Neuronal stem cell (in vitro differentiated cells): ENCODE measurements at regions not wholly inside any gene's neighbourhood (a gene's known extent, or its start where the extent isn't known, plus 50 kb on each side); places are given as distances from the start of the nearest gene placed in this dataset.

ENCODE experiments used
- DNase-seq: peaks from one replicate; pipeline ENCODE4 v3.0.0-alpha.2; 2013; ENCODE audit warnings: low spot score
- H2AFZ ChIP-seq: one replicate; pipeline ENCODE4 v1.6.1; 2013; ENCODE audit warnings: mild to moderate bottlenecking, low read length, inconsistent platforms
- H2AK5ac ChIP-seq: 2 replicates; pipeline ENCODE4 v1.6.1; 2013; ENCODE audit warnings: low read depth, mild to moderate bottlenecking, inconsistent platforms, low read length, moderate library complexity, mixed read lengths
- H2BK120ac ChIP-seq: 2 replicates; pipeline ENCODE4 v1.6.1; 2013; ENCODE audit warnings: low read depth, mild to moderate bottlenecking, inconsistent platforms, low read length, moderate library complexity, mixed read lengths
- H2BK12ac ChIP-seq: one replicate; pipeline ENCODE4 v1.6.1; 2013; ENCODE audit warnings: low read length, inconsistent platforms
- H2BK15ac ChIP-seq: 2 replicates; pipeline ENCODE4 v1.6.1; 2013; ENCODE audit warnings: mild to moderate bottlenecking, low read length, inconsistent platforms, mixed read lengths
- H2BK5ac ChIP-seq: one replicate; pipeline ENCODE4 v1.6.1; 2013; ENCODE audit warnings: inconsistent platforms, mild to moderate bottlenecking, low read length, moderate library complexity
- H3K14ac ChIP-seq: one replicate; pipeline ENCODE4 v1.6.1; 2013; ENCODE audit warnings: low read length, inconsistent platforms
- H3K18ac ChIP-seq: 2 replicates; pipeline ENCODE4 v1.6.1; 2013; ENCODE audit warnings: low read length, inconsistent platforms
- H3K23ac ChIP-seq: 2 replicates; pipeline ENCODE4 v1.6.1; 2013; ENCODE audit warnings: low read depth, mild to moderate bottlenecking, mixed read lengths, low read length, inconsistent platforms; ENCODE audit not compliant: poor library complexity
- H3K27ac ChIP-seq: replicated peaks from 3 replicates; pipeline ENCODE4 v1.5.1; 2013; ENCODE audit warnings: low read length, inconsistent platforms
- H3K27me3 ChIP-seq, 3 experiments: 2 replicates each; pipeline ENCODE4 v1.6.1; 2013; ENCODE audit warnings: low read length in 3 of 3, mild to moderate bottlenecking in 2 of 3, inconsistent platforms in 1 of 3, low read depth in 1 of 3, mixed read lengths in 1 of 3, moderate library complexity in 1 of 3; ENCODE audit not compliant: control insufficient read depth in 3 of 3, insufficient read depth in 3 of 3
- H3K36me3 ChIP-seq, 2 donors: replicated peaks in 1 of 2; 2 replicates each; pipeline ENCODE4 v1.6.1; 2013; ENCODE audit warnings: low read length in 2 of 2; ENCODE audit not compliant: control insufficient read depth in 2 of 2, insufficient read depth in 2 of 2
- H3K4ac ChIP-seq: 2 replicates; pipeline ENCODE4 v1.6.1; 2013; ENCODE audit warnings: inconsistent platforms, mild to moderate bottlenecking, low read length, moderate library complexity
- H3K4me1 ChIP-seq, 2 donors: 1 replicate in 1 of 2; 2 replicates in 1 of 2; pipeline ENCODE4 v1.6.1; 2013; ENCODE audit warnings: low read length in 2 of 2, low read depth in 1 of 2; ENCODE audit not compliant: control insufficient read depth in 2 of 2, insufficient read depth in 1 of 2
- H3K4me2 ChIP-seq: one replicate; pipeline ENCODE4 v1.6.1; 2013; ENCODE audit warnings: mild to moderate bottlenecking, low read length, inconsistent platforms; ENCODE audit not compliant: insufficient read depth, poor library complexity, severe bottlenecking
- H3K4me3 ChIP-seq, 2 donors: 2 replicates each; pipeline ENCODE4 v1.5.1; 2013; ENCODE audit warnings: low read length in 2 of 2, mild to moderate bottlenecking in 2 of 2, inconsistent platforms in 1 of 2, moderate library complexity in 1 of 2
- H3K79me1 ChIP-seq: one replicate; pipeline ENCODE4 v1.6.1; 2013; ENCODE audit warnings: low read depth, mild to moderate bottlenecking, inconsistent platforms, low read length, moderate library complexity
- H3K9ac ChIP-seq: one replicate; pipeline ENCODE4 v1.6.1; 2013; ENCODE audit warnings: mild to moderate bottlenecking, low read depth, low read length, inconsistent platforms; ENCODE audit not compliant: poor library complexity
- H3K9me3 ChIP-seq, 2 donors: replicated peaks in 1 of 2; 2 replicates each; pipeline versions ENCODE3 to v1.6.1; 2013; ENCODE audit warnings: low read length in 2 of 2, mild to moderate bottlenecking in 2 of 2, inconsistent platforms in 1 of 2, low read depth in 1 of 2, mixed read lengths in 1 of 2, moderate library complexity in 1 of 2; ENCODE audit not compliant: control insufficient read depth in 2 of 2, insufficient read depth in 1 of 2
- H4K8ac ChIP-seq: one replicate; pipeline ENCODE4 v1.6.1; 2013; ENCODE audit warnings: low read depth, mild to moderate bottlenecking, inconsistent platforms, low read length, moderate library complexity
- H4K91ac ChIP-seq: one replicate; pipeline ENCODE4 v1.6.1; 2013; ENCODE audit warnings: low read length, low read depth, mild to moderate bottlenecking, inconsistent platforms; ENCODE audit not compliant: poor library complexity
- WGBS, 2 donors: extraction: QIAGEN DNeasy Blood & Tissue Kit; methylation state at CpG; one replicate each; pipeline ENCODE4 v1.1.7; 2013; ENCODE audit warnings: missing lambda C conversion rate in 2 of 2, mixed read lengths in 1 of 2; ENCODE audit not compliant: insufficient read length in 2 of 2, insufficient replicate concordance in 1 of 2; ENCODE audit errors: extremely low coverage in 2 of 2; 5-methylcytosine and 5-hydroxymethylcytosine counted together

DNA sequence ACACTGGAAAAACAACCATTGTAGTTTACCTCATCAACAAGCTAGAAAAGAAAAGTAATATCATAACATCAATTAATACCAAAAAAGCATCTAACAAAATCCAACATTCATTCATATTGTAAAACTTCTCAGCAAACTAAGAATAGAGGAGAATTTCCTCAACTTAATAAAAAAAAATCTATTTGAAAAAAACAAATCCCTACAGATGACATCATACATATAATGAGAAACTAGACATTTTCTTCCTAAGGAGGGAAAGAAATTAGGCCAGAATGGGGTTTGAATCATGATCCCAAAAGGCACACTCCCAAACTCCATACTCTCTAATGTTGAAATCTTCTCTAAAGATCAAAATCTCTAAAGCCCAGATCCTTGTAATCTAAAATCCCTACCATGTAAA lies 460.0 kb downstream of the IRS1 start:
- Histone ChIP-seq H3K79me1 (no peaks in the 10 kb centered on the region), H3K14ac (no peak overlapping the region), H2AK5ac (no peak overlapping the region), H3K9me3 (no peaks in the 10 kb centered on the region), H4K8ac (no peak overlapping the region), H3K9ac (no peak overlapping the region), H2BK15ac (no peak overlapping the region), H3K27ac (no peak overlapping the region), H3K36me3 (no peaks in the 10 kb centered on the region), H2AFZ (no peak overlapping the region), H3K18ac (no peak overlapping the region), H2BK12ac (no peak overlapping the region), H3K4me2 (no peak overlapping the region), H3K23ac (no peak overlapping the region), H3K27me3 (no peaks in the 10 kb centered on the region), H3K4ac (no peak overlapping the region), H2BK5ac (no peak overlapping the region), H3K4me1 (no peaks in the 10 kb centered on the region), H3K4me3 (no peak overlapping the region), H2BK120ac (no peak overlapping the region), H4K91ac (no peak overlapping the region)
- no peak for DNase-seq

DNA sequence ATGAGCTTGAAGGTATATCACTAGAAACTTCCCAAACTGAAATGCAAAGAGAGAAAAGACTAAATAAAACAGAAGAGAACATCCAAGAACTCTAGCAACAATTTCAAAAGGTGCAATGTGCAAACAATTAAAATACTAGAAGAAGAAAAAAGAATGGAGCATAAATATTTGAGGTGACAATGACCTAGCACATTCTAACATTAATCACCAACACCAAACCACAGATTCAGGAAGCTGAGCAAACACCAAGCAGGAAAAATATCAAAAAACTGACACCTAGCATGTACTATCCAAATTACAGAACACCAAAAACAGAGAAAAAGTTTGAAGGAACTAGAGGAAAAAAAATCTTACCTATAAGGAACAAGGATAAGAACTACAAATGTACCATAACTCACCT lies 460.8 kb downstream of the IRS1 start:
- Histone ChIP-seq H3K4ac (no peak overlapping the region), H3K9ac (no peak overlapping the region), H4K91ac (no peak overlapping the region), H2BK12ac (no peak overlapping the region), H3K36me3 (no peaks in the 10 kb centered on the region), H3K4me1 (no peaks in the 10 kb centered on the region), H2AK5ac (no peak overlapping the region), H3K23ac (no peak overlapping the region), H2BK120ac (no peak overlapping the region), H2AFZ (no peak overlapping the region), H3K4me3 (no peak overlapping the region), H2BK15ac (no peak overlapping the region), H2BK5ac (no peak overlapping the region), H3K14ac (no peak overlapping the region), H3K79me1 (no peaks in the 10 kb centered on the region), H4K8ac (no peak overlapping the region), H3K4me2 (no peak overlapping the region), H3K27ac (no peak overlapping the region), H3K9me3 (no peaks in the 10 kb centered on the region), H3K18ac (no peak overlapping the region), H3K27me3 (no peaks in the 10 kb centered on the region)
- DNase-seq: no peak

DNA sequence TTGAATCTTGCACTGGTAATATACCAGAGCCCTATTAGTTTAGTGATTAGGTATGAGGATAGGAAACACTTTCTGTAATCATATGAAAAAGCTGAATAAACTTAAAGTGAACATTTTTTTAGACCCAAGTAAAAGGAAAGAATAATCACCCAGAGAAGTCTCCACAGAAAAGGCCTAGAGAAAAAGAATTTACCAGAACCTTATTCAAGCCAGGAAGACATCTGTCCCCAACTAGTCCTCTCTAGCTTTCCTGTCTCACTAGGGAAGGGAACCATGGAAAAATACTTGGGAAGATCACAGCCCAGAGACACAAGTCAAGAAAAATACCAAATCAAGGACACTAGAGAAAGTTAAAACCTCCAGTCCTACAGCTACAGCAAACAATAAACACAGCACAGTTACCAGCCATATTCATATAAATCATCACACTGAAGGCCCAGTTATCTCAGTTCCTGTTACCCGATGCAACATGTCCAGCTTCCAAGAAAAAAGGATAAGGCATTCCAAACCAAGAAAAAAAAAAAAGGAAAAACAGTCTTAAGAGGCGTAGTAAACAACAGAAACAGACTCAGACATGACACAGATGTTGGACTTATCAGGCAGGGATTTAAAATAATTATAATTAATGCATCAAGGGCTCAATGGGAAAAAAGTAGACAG lies 461.5 kb downstream of the IRS1 start:
- no peaks in the 10 kb centered on the region for H3K79me1 ChIP-seq
- no peaks in the 10 kb centered on the region for H3K9me3 ChIP-seq
- no peak overlapping the region for H3K4me2 ChIP-seq
- H3K18ac ChIP-seq: no peak overlapping the region
- no peak overlapping the region for H2AFZ ChIP-seq
- H3K4ac ChIP-seq: no peak overlapping the region
- H4K91ac ChIP-seq: no peak overlapping the region
- no peak overlapping the region for H4K8ac ChIP-seq
- no peaks in the 10 kb centered on the region for H3K4me1 ChIP-seq
- DNase-seq: no peak
- no peak overlapping the region for H2AK5ac ChIP-seq
- H3K36me3 ChIP-seq: no peaks in the 10 kb centered on the region
- H3K27ac ChIP-seq: no peak overlapping the region
- H3K23ac ChIP-seq: no peak overlapping the region
- H2BK12ac ChIP-seq: no peak overlapping the region
- no peak overlapping the region for H2BK5ac ChIP-seq
- H3K4me3 ChIP-seq: no peak overlapping the region
- H2BK15ac ChIP-seq: no peak overlapping the region
- WGBS, 2 donors: no CpG with 5 or more reads among the region's 2 CpGs
- no peak overlapping the region for H3K14ac ChIP-seq
- no peak overlapping the region for H2BK120ac ChIP-seq
- H3K9ac ChIP-seq: no peak overlapping the region
- no peaks in the 10 kb centered on the region for H3K27me3 ChIP-seq

DNA sequence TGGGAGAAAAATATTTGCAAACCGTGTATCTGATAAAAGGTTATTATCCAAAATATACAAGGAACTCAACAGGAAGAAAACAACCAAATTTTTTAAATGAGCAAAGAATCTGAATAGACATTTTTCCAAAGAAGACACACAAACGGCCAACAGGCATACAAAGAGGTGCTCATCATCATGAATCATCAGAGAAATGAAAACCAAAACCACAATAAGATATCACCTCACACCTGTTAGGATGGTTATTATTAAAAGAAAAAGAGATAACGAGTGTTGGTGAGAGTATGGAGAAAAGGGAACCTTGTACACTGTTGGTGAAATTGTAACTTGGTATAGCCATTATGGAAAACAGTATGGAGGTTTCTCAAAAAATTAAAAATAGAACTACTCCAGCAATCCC lies 463.3 kb downstream of the IRS1 start:
- no peak overlapping the region for H3K18ac ChIP-seq
- no peaks in the 10 kb centered on the region for H3K36me3 ChIP-seq
- no peak overlapping the region for H2BK12ac ChIP-seq
- H3K14ac ChIP-seq: no peak overlapping the region
- H2BK15ac ChIP-seq: no peak overlapping the region
- H3K23ac ChIP-seq: no peak overlapping the region
- no peak overlapping the region for H3K4ac ChIP-seq
- H2BK5ac ChIP-seq: no peak overlapping the region
- no peaks in the 10 kb centered on the region for H3K27me3 ChIP-seq
- H3K4me1 ChIP-seq: no peaks in the 10 kb centered on the region
- no peaks in the 10 kb centered on the region for H3K9me3 ChIP-seq
- no peak overlapping the region for H2AK5ac ChIP-seq
- no peak overlapping the region for H3K4me2 ChIP-seq
- no peak overlapping the region for H3K4me3 ChIP-seq
- no peak overlapping the region for H2BK120ac ChIP-seq
- H2AFZ ChIP-seq: no peak overlapping the region
- H3K79me1 ChIP-seq: no peaks in the 10 kb centered on the region
- no peak overlapping the region for H3K27ac ChIP-seq
- no peak overlapping the region for H4K8ac ChIP-seq
- H3K9ac ChIP-seq: no peak overlapping the region
- DNase-seq: no peak
- no peak overlapping the region for H4K91ac ChIP-seq
- WGBS, 2 donors: 0 to 30% methylated on average over 1 of the region's 3 CpGs
